HepG2 (cell line): ENCODE measurements at regions not wholly inside any gene's neighbourhood (a gene's known extent, or its start where the extent isn't known, plus 50 kb on each side); places are given as distances from the start of the nearest gene placed in this dataset.

Experiments
- ATAC-seq: fragments of 200-7000 bp; cut with Tn5 transposase; 3 replicates; pipeline ENCODE4 v1.9.1; 2020; ENCODE audit warnings: mild to moderate bottlenecking, moderate library complexity
- BruUV-seq: library from RNA; stranded (reverse); fragments of 400-500 nt; replicated peaks from 2 replicates; lab custom pipeline; 2021; lab: Mats Ljungman, UMichigan
- CTCF ChIA-PET: fragments of 300-600 bp; formaldehyde crosslinking; extraction: SDS; loops from one replicate; lab custom pipeline; 2021; ENCODE audit warnings: low total read pairs, inconsistent platforms, low intra/inter-chr PET ratio; lab: Yijun Ruan, JAX
- POLR2A ChIA-PET: fragments of 350-600 bp; sonication (Branson Sonifier 250); formaldehyde crosslinking; loops from one replicate; lab custom pipeline; 2020; ENCODE audit warnings: antibody characterized with exemption, inconsistent platforms; lab: Yijun Ruan, JAX
- DNase-seq: peaks from one replicate; pipeline ENCODE4 v3.0.0-alpha.2; 2015; ENCODE audit warnings: low spot score
- FAIRE-seq: peaks from 3 replicates; lab custom pipeline; 2011; peaks lifted over from hg19 to GRCh38; lab: Jason Lieb, UNC
- H2AFZ ChIP-seq: one replicate; pipeline ENCODE4 v1.6.1; 2011; ENCODE audit warnings: low read length, inconsistent platforms
- H3K27ac ChIP-seq: fragments of 300-600 bp; 3 replicates; pipeline ENCODE4 v1.8.0; 2011; ENCODE audit warnings: mixed run types, mild to moderate bottlenecking, mixed read lengths, low read length, inconsistent platforms; ENCODE audit not compliant: insufficient read depth; ENCODE audit errors: extremely low read length
- H3K27me3 ChIP-seq, 2 experiments: fragments of 200-600 bp in 1 of 2; 2 replicates in 1 of 2; 3 replicates in 1 of 2; pipeline versions ENCODE4 v1.6.0 to v1.8.0; 2011; ENCODE audit warnings: low read length in 2 of 2, mild to moderate bottlenecking in 2 of 2, moderate library complexity in 2 of 2, inconsistent platforms in 1 of 2; ENCODE audit not compliant: insufficient read depth in 2 of 2, control insufficient read depth in 1 of 2
- H3K36me3 ChIP-seq, 2 experiments: fragments of 200-600 bp in 1 of 2; replicated peaks in 1 of 2; 2 replicates in 1 of 2; 3 replicates in 1 of 2; pipeline versions ENCODE4 v1.5.1 to v1.8.0; 2011; ENCODE audit warnings: low read length in 2 of 2, inconsistent platforms in 1 of 2; ENCODE audit not compliant: insufficient read depth in 2 of 2, control insufficient read depth in 1 of 2
- H3K4me1 ChIP-seq: 2 replicates; pipeline ENCODE4 v1.5.1; 2012; ENCODE audit warnings: low read length, inconsistent platforms; ENCODE audit not compliant: insufficient read depth
- H3K4me2 ChIP-seq: 2 replicates; pipeline ENCODE4 v1.6.0; 2011; ENCODE audit warnings: low read depth, low read length, inconsistent platforms
- H3K4me3 ChIP-seq, 3 experiments: fragments of 200-600 bp in 1 of 3; sonication (generic), shearing (Covaris generic) in 1 of 3; replicated peaks in 1 of 3; 2 replicates each; pipeline ENCODE4 v1.5.1; 2011 to 2016; ENCODE audit warnings: low read length in 3 of 3, inconsistent platforms in 2 of 3, low read depth in 2 of 3, mild to moderate bottlenecking in 2 of 3, control low read depth in 1 of 3, mixed read lengths in 1 of 3; ENCODE audit not compliant: insufficient read depth in 1 of 3
- H3K79me2 ChIP-seq: one replicate; pipeline ENCODE4 v1.6.1; 2011; ENCODE audit warnings: low read length, inconsistent platforms; ENCODE audit not compliant: insufficient read depth
- H3K9ac ChIP-seq: 2 replicates; pipeline ENCODE4 v1.6.0; 2011; ENCODE audit warnings: mild to moderate bottlenecking, low read depth, low read length, inconsistent platforms; ENCODE audit not compliant: insufficient read depth
- H3K9me3 ChIP-seq: 2 replicates; pipeline ENCODE4 v1.5.1; 2012; ENCODE audit warnings: mild to moderate bottlenecking, low read length
- H4K20me1 ChIP-seq: 2 replicates; pipeline ENCODE4 v1.6.0; 2011; ENCODE audit warnings: inconsistent platforms, mild to moderate bottlenecking, low read length, moderate library complexity; ENCODE audit not compliant: insufficient read depth
- FLYWCH1 ChIP-seq: sonication (generic); formaldehyde crosslinking; IDR thresholded peaks from 2 replicates; pipeline ENCODE4 v1.8.1; 2023; ENCODE audit warnings: mild to moderate bottlenecking, missing genetic modification reagents
- GLMP ChIP-seq: sonication (generic); formaldehyde crosslinking; IDR thresholded peaks from 2 replicates; pipeline ENCODE4 v1.9.0; 2021; ENCODE audit warnings: missing genetic modification reagents, mild to moderate bottlenecking, borderline replicate concordance
- GMEB2 ChIP-seq: IDR thresholded peaks from 2 replicates; pipeline ENCODE4 v1.6.1; 2016; ENCODE audit warnings: missing biosample characterization, missing genetic modification reagents, low read depth
- HNF4A ChIP-seq: sonication (generic); formaldehyde crosslinking; IDR thresholded peaks from 2 replicates; pipeline ENCODE4 v1.4.0; 2020; ENCODE audit warnings: missing genetic modification reagents
- LRRFIP1 ChIP-seq: sonication (generic); formaldehyde crosslinking; conservative IDR thresholded peaks from 2 replicates; pipeline ENCODE4 v1.4.0; 2020; ENCODE audit warnings: missing genetic modification reagents
- PITX1 ChIP-seq: sonication (generic); formaldehyde crosslinking; IDR thresholded peaks from 2 replicates; pipeline ENCODE4 v1.5.1; 2020; ENCODE audit warnings: mild to moderate bottlenecking, missing genetic modification reagents
- SIX1 ChIP-seq: sonication (generic); formaldehyde crosslinking; IDR thresholded peaks from 2 replicates; pipeline ENCODE4 v1.4.0; 2020; ENCODE audit warnings: missing genetic modification reagents, borderline replicate concordance
- SNAPC5 ChIP-seq: sonication (generic); formaldehyde crosslinking; IDR thresholded peaks from 2 replicates; pipeline ENCODE4 v1.8.1; 2023; ENCODE audit warnings: mild to moderate bottlenecking, missing genetic modification reagents, borderline replicate concordance
- SOX5 ChIP-seq: IDR thresholded peaks from 2 replicates; pipeline ENCODE4 v1.6.1; 2016; ENCODE audit warnings: borderline replicate concordance
- TARDBP ChIP-seq: sonication (generic); formaldehyde crosslinking; IDR thresholded peaks from 2 replicates; pipeline ENCODE4 v1.8.0; 2022; ENCODE audit warnings: mild to moderate bottlenecking, missing genetic modification reagents
- U2AF1 ChIP-seq: fragments of 200-400 bp; formaldehyde crosslinking; optimal IDR thresholded peaks from 2 replicates; pipeline ENCODE3; 2017; ENCODE audit warnings: mild to moderate bottlenecking, low read depth, low read length
- ZNF317 ChIP-seq: sonication (generic); formaldehyde crosslinking; IDR thresholded peaks from 2 replicates; pipeline ENCODE4 v1.5.0; 2020; ENCODE audit warnings: mild to moderate bottlenecking, missing genetic modification reagents
- ZNF331 ChIP-seq: sonication (generic); formaldehyde crosslinking; IDR thresholded peaks from 2 replicates; pipeline ENCODE4 v1.4.0; 2020; ENCODE audit warnings: missing genetic modification reagents
- ZNF383 ChIP-seq: sonication (generic); formaldehyde crosslinking; IDR thresholded peaks from 2 replicates; pipeline ENCODE4 v1.4.0; 2020; ENCODE audit warnings: missing genetic modification reagents, mild to moderate bottlenecking, borderline replicate concordance
- ZSCAN29 ChIP-seq: sonication (generic); formaldehyde crosslinking; conservative IDR thresholded peaks from 2 replicates; pipeline ENCODE4 v1.4.0; 2020; ENCODE audit warnings: mild to moderate bottlenecking, missing genetic modification reagents
- WGBS: methylation state at CpG from one replicate; pipeline ENCODE4 v1.1.6; 2017; ENCODE audit warnings: low lambda C conversion rate; 5-methylcytosine and 5-hydroxymethylcytosine counted together
- in situ Hi-C: cut with HindIII; loops from 2 replicates; pipeline ENCODE4 v1.10.0; 2017; ENCODE audit warnings: low pct_unique_long_range_greater_than_20kb; ENCODE audit not compliant: extremely low pct_ligation_motif_present
- intact Hi-C: fragments of 100-400 bp; cut with micrococcal nuclease; formaldehyde crosslinking; loops from one replicate; pipeline ENCODE4 v1.10.0; 2022; ENCODE audit not compliant: unreplicated experiment

GRCh38 chr4:85067342-85067741 lies 100.9 kb upstream of the WDFY3 start:
- H3K9me3 ChIP-seq: no peaks in the 10 kb centered on the region
- no peak overlapping the region for H3K4me2 ChIP-seq
- H3K4me3 ChIP-seq: no peak overlapping the region
- H3K27ac ChIP-seq: no peak overlapping the region
- ChIA-PET POLR2A (no interaction called here), CTCF (no interaction called here)
- ATAC-seq (no peak), DNase-seq (no peak), FAIRE-seq (no peak)
- no peaks in the 10 kb centered on the region for H4K20me1 ChIP-seq
- TF ChIP-seq ZSCAN29 (CRISPR knock-in tag) (no peak), U2AF1 (no peak)
- 2% methylated on average over 2 of the region's 2 CpGs for WGBS
- no peaks in the 10 kb centered on the region for H3K4me1 ChIP-seq
- H2AFZ ChIP-seq: no peak overlapping the region
- no TSS peak for BruUV-seq
- H3K36me3 ChIP-seq: no peaks in the 10 kb centered on the region
- in situ Hi-C loops (no loop called here), intact Hi-C loops (no loop called here)
- H3K27me3 ChIP-seq: no peaks in the 10 kb centered on the region; a peak in 1 of 5 replicates
- no peaks in the 10 kb centered on the region for H3K79me2 ChIP-seq
- no peak overlapping the region for H3K9ac ChIP-seq

GRCh38 chr4:85078016-85078415 lies 111.5 kb upstream of the WDFY3 start:
- no TSS peak for BruUV-seq
- no peaks in the 10 kb centered on the region for H3K79me2 ChIP-seq
- ATAC-seq: no peak
- no peaks in the 10 kb centered on the region for H4K20me1 ChIP-seq
- WGBS: 0% methylated on average over 2 of the region's 2 CpGs
- FAIRE-seq: no peak
- no peaks in the 10 kb centered on the region for H3K4me1 ChIP-seq
- no peaks in the 10 kb centered on the region for H3K27me3 ChIP-seq
- no peak overlapping the region for H3K4me3 ChIP-seq
- intact Hi-C loops (no loop called here), in situ Hi-C loops (no loop called here)
- CTCF ChIA-PET: no interaction called here
- H3K9ac ChIP-seq: no peak overlapping the region
- POLR2A ChIA-PET: no interaction called here
- DNase-seq: no peak
- no peaks in the 10 kb centered on the region for H3K36me3 ChIP-seq
- TF ChIP-seq HNF4A (CRISPR knock-in tag) (no peak), ZNF317 (CRISPR knock-in tag) (no peak), ZNF383 (CRISPR knock-in tag) (no peak), SIX1 (CRISPR knock-in tag) (no peak), ZNF331 (CRISPR knock-in tag) (no peak), PITX1 (CRISPR knock-in tag) (no peak), GMEB2 (CRISPR knock-in tag) (no peak), FLYWCH1 (CRISPR knock-in tag) (no peak), LRRFIP1 (CRISPR knock-in tag) (no peak), GLMP (CRISPR knock-in tag) (no peak), SNAPC5 (CRISPR knock-in tag) (no peak), SOX5 (CRISPR knock-in tag) (no peak), TARDBP (CRISPR knock-in tag) (no peak)
- no peak overlapping the region for H3K27ac ChIP-seq
- H3K9me3 ChIP-seq: no peaks in the 10 kb centered on the region
- no peak overlapping the region for H2AFZ ChIP-seq
- no peak overlapping the region for H3K4me2 ChIP-seq
